CD14-positive monocyte (primary cell): ENCODE measurements at regions not wholly inside any gene's neighbourhood (a gene's known extent, or its start where the extent isn't known, plus 50 kb on each side); places are given as distances from the start of the nearest gene placed in this dataset.

Source experiments
- DNase-seq, 3 donors: peaks; one replicate each; pipeline ENCODE4 v3.0.0-alpha.2; 2011 to 2022
- H2AFZ ChIP-seq: 2 replicates; pipeline ENCODE4 v1.6.0; 2012; ENCODE audit warnings: mild to moderate bottlenecking, low read depth, low read length, inconsistent platforms; ENCODE audit not compliant: insufficient read depth, poor library complexity, severe bottlenecking
- H3K27ac ChIP-seq, 2 donors: 1 replicate in 1 of 2; 2 replicates in 1 of 2; pipeline ENCODE4 v1.5.1; 2012 to 2013; ENCODE audit warnings: low read length in 2 of 2, control low read depth in 1 of 2, inconsistent platforms in 1 of 2, low read depth in 1 of 2, mild to moderate bottlenecking in 1 of 2
- H3K27me3 ChIP-seq, 2 donors: one replicate each; pipeline versions ENCODE4 v1.6.0 to v1.6.1; 2011 to 2013; ENCODE audit warnings: low read length in 2 of 2; ENCODE audit not compliant: control insufficient read depth in 2 of 2, insufficient read depth in 2 of 2
- H3K36me3 ChIP-seq, 2 donors: replicated peaks in 1 of 2; 1 replicate in 1 of 2; 2 replicates in 1 of 2; pipeline versions ENCODE4 v1.5.1 to v1.6.1; 2012 to 2013; ENCODE audit warnings: low read length in 2 of 2, control low read depth in 1 of 2, inconsistent platforms in 1 of 2, mild to moderate bottlenecking in 1 of 2; ENCODE audit not compliant: insufficient read depth in 2 of 2, control insufficient read depth in 1 of 2
- H3K4me1 ChIP-seq, 2 donors: 1 replicate in 1 of 2; 2 replicates in 1 of 2; pipeline versions ENCODE4 v1.5.1 to v1.6.1; 2012 to 2013; ENCODE audit warnings: low read length in 2 of 2, control low read depth in 1 of 2, inconsistent platforms in 1 of 2, mild to moderate bottlenecking in 1 of 2, moderate library complexity in 1 of 2; ENCODE audit not compliant: insufficient read depth in 2 of 2, control insufficient read depth in 1 of 2
- H3K4me2 ChIP-seq: replicated peaks from 2 replicates; pipeline ENCODE3; 2012; ENCODE audit warnings: low read length, moderate library complexity, mild to moderate bottlenecking; ENCODE audit not compliant: poor library complexity, severe bottlenecking; ENCODE audit errors: extremely low read depth
- H3K4me3 ChIP-seq, 3 experiments: fragments of 200-600 bp in 1 of 3; sonication (generic) in 1 of 3; replicated peaks in 1 of 3; 1 replicate in 2 of 3; 2 replicates in 1 of 3; pipeline ENCODE4 v1.5.1; 2011 to 2013; ENCODE audit warnings: low read length in 3 of 3, mild to moderate bottlenecking in 3 of 3, control low read depth in 2 of 3, low read depth in 2 of 3, inconsistent platforms in 1 of 3, moderate library complexity in 1 of 3
- H3K79me2 ChIP-seq: 2 replicates; pipeline ENCODE4 v1.6.0; 2012; ENCODE audit warnings: mild to moderate bottlenecking, control low read depth, inconsistent platforms, low read length, moderate library complexity; ENCODE audit not compliant: insufficient read depth
- H3K9ac ChIP-seq: 2 replicates; pipeline ENCODE4 v1.6.0; 2017; ENCODE audit warnings: low read length, mild to moderate bottlenecking; ENCODE audit not compliant: insufficient read depth, poor library complexity, severe bottlenecking
- H3K9me3 ChIP-seq, 2 donors: replicated peaks in 1 of 2; 1 replicate in 1 of 2; 2 replicates in 1 of 2; pipeline versions ENCODE4 v1.5.1 to v1.6.1; 2012 to 2013; ENCODE audit warnings: low read length in 2 of 2, control low read depth in 1 of 2; ENCODE audit not compliant: control insufficient read depth in 1 of 2, insufficient read depth in 1 of 2
- H4K20me1 ChIP-seq: 2 replicates; pipeline ENCODE4 v1.6.0; 2012; ENCODE audit warnings: mild to moderate bottlenecking, low read length, control low read depth, moderate library complexity; ENCODE audit not compliant: insufficient read depth
- H3K27ac Mint-ChIP-seq, 7 donors: one replicate each; pipeline ENCODE4 v1.8.0; 2020; ENCODE audit warnings: mild to moderate bottlenecking in 7 of 7, mixed read lengths in 7 of 7, moderate library complexity in 6 of 7, inconsistent platforms in 2 of 7
- H3K27me3 Mint-ChIP-seq, 3 donors: one replicate each; pipeline ENCODE4 v1.8.0; 2021 to 2022; ENCODE audit warnings: low read depth in 3 of 3, mild to moderate bottlenecking in 3 of 3, mixed read lengths in 3 of 3, moderate library complexity in 3 of 3, inconsistent platforms in 1 of 3
- H3K36me3 Mint-ChIP-seq, 2 donors: one replicate each; pipeline ENCODE4 v1.8.0; 2020; ENCODE audit warnings: mixed read lengths in 2 of 2, inconsistent platforms in 1 of 2, mild to moderate bottlenecking in 1 of 2
- H3K4me1 Mint-ChIP-seq: one replicate; pipeline ENCODE4 v1.8.0; 2020; ENCODE audit warnings: mild to moderate bottlenecking, mixed read lengths
- H3K4me3 Mint-ChIP-seq, 2 donors: one replicate each; pipeline ENCODE4 v1.8.0; 2020; ENCODE audit warnings: mild to moderate bottlenecking in 2 of 2, mixed read lengths in 2 of 2, moderate library complexity in 1 of 2
- H3K9me3 Mint-ChIP-seq, 7 donors: one replicate each; pipeline ENCODE4 v1.8.0; 2020 to 2022; ENCODE audit warnings: mixed read lengths in 7 of 7, mild to moderate bottlenecking in 6 of 7, moderate library complexity in 6 of 7, inconsistent platforms in 2 of 7
- CTCF ChIP-seq: fragments of 200-600 bp; IDR thresholded peaks from one replicate; pipeline ENCODE4 v1.8.0; 2022; ENCODE audit warnings: antibody characterized with exemption, mild to moderate bottlenecking
- WGBS: methylation state at CpG from one replicate; pipeline ENCODE4 v1.1.5; 2013; ENCODE audit warnings: missing lambda C conversion rate; ENCODE audit not compliant: insufficient coverage; 5-methylcytosine and 5-hydroxymethylcytosine counted together
- intact Hi-C, 2 donors: fragments of 100-400 bp; cut with micrococcal nuclease; formaldehyde crosslinking; loops; one replicate each; pipeline versions ENCODE4 v1.15.0 to v1.15.1; 2023

GRCh38 chr7:117929237-117929636 lies 56.0 kb upstream of the CTTNBP2 start:
- intact Hi-C loops: no loop called here

GRCh38 chr7:117931314-117931713 lies 58.1 kb upstream of the CTTNBP2 start:
- Histone ChIP-seq H3K27ac (no peak overlapping the region), H3K36me3 (no peaks in the 10 kb centered on the region), H2AFZ (no peak overlapping the region), H3K9ac (no peak overlapping the region), H3K4me1 (no peaks in the 10 kb centered on the region), H3K4me2 (no peak overlapping the region), H3K9me3 (no peaks in the 10 kb centered on the region), H4K20me1 (no peaks in the 10 kb centered on the region), H3K4me3 (no peak overlapping the region), H3K27me3 (no peaks in the 10 kb centered on the region), H3K79me2 (no peaks in the 10 kb centered on the region)
- Mint-ChIP-seq H3K9me3 (peaks cover 0 to 5% (median 1%) of the 10 kb centered on the region in 7 donors), H3K4me1 (no peaks in the 10 kb centered on the region), H3K27ac (no peak overlapping the region), H3K36me3 (no peaks in the 10 kb centered on the region), H3K4me3 (no peak overlapping the region), H3K27me3 (peaks cover 0 to 2% (median 0%) of the 10 kb centered on the region in 3 donors)
- WGBS: 89% methylated on average over 4 of the region's 5 CpGs
- intact Hi-C loops: no loop called here
- DNase-seq: no peak
- TF ChIP-seq CTCF: no peak

More at GRCh38 chr7:117929237-117929636, 56.0 kb upstream of the CTTNBP2 start:
- Mint-ChIP-seq H3K4me3 (no peak overlapping the region), H3K9me3 (peaks cover 0 to 6% (median 0%) of the 10 kb centered on the region in 7 donors), H3K27me3 (no peaks in the 10 kb centered on the region), H3K36me3 (no peaks in the 10 kb centered on the region), H3K4me1 (no peaks in the 10 kb centered on the region), H3K27ac (no peak overlapping the region)
- DNase-seq: no peak
- Histone ChIP-seq H3K9ac (no peak overlapping the region), H3K4me3 (no peak overlapping the region), H3K9me3 (no peaks in the 10 kb centered on the region), H3K4me2 (no peak overlapping the region), H3K27ac (no peak overlapping the region), H3K4me1 (no peaks in the 10 kb centered on the region), H4K20me1 (no peaks in the 10 kb centered on the region), H3K27me3 (no peaks in the 10 kb centered on the region), H3K36me3 (no peaks in the 10 kb centered on the region), H2AFZ (no peak overlapping the region), H3K79me2 (no peaks in the 10 kb centered on the region)
- no peak for TF ChIP-seq CTCF
